ENCODE measurements at regions not wholly inside any gene's neighbourhood (a gene's known extent, or its start where the extent isn't known, plus 50 kb on each side); places are given as distances from the start of the nearest gene placed in this dataset.
A peak's percentile ranks its signal among the peaks of the same experiment; 100 is the strongest.

- no peak for DNase-seq
- H3K36me3 ChIP-seq (ENCODE audit: control insufficient read depth, insufficient read depth, low read length), result no peaks in the 10 kb centered on the region
- peaks cover 0 to 2% of the 10 kb centered on the region in 2 experiments for H3K9me3 ChIP-seq (ENCODE audit: control insufficient read depth in 2 of 2, low read length in 2 of 2)
- no peak overlapping the region for H3K4me3 ChIP-seq (ENCODE audit: low read depth, low read length)
- Mint-ChIP-seq H3K4me1 (peaks cover 0 to 2% (median 0%) of the 10 kb centered on the region in 4 donors), H3K4me3 (no peak overlapping the region), H3K9me3 (peaks cover 0 to 13% (median 4%) of the 10 kb centered on the region in 7 donors), H3K27me3 (no peaks in the 10 kb centered on the region), H3K36me3 (no peaks in the 10 kb centered on the region), H3K27ac (no peak overlapping the region)
- no peak overlapping the region for H3K27ac ChIP-seq (ENCODE audit: insufficient read depth, low read length, poor library complexity, severe bottlenecking)
- no peaks in the 10 kb centered on the region for H3K27me3 ChIP-seq (ENCODE audit: control insufficient read depth, insufficient read depth, low read length)
- H3K4me1 ChIP-seq (ENCODE audit: control insufficient read depth, insufficient read depth, low read length, poor library complexity, severe bottlenecking), result no peaks in the 10 kb centered on the region
- no peak for ATAC-seq (ENCODE audit: low read depth in 2 of 2)
These were observed 326.5 kb downstream of the BCL11A start for GRCh38 chr2:60226943-60227342.

- H3K4me1 Mint-ChIP-seq, result peaks cover 0 to 2% (median 0%) of the 10 kb centered on the region in 4 donors
- H3K27me3 Mint-ChIP-seq, result no peaks in the 10 kb centered on the region
- Histone ChIP-seq H3K4me3 (ENCODE audit: low read depth, low read length) (no peak overlapping the region), H3K27ac (ENCODE audit: insufficient read depth, low read length, poor library complexity, severe bottlenecking) (no peak overlapping the region), H3K4me1 (ENCODE audit: control insufficient read depth, insufficient read depth, low read length, poor library complexity, severe bottlenecking) (no peaks in the 10 kb centered on the region), H3K9me3 (ENCODE audit: control insufficient read depth in 2 of 2, low read length in 2 of 2) (no peaks in the 10 kb centered on the region), H3K27me3 (ENCODE audit: control insufficient read depth, insufficient read depth, low read length) (no peaks in the 10 kb centered on the region), H3K36me3 (ENCODE audit: control insufficient read depth, insufficient read depth, low read length) (no peaks in the 10 kb centered on the region)
- H3K36me3 Mint-ChIP-seq, result no peaks in the 10 kb centered on the region
- no peak overlapping the region for H3K4me3 Mint-ChIP-seq
- H3K27ac Mint-ChIP-seq, result no peak overlapping the region
- DNase-seq (no peak), ATAC-seq (ENCODE audit: low read depth in 2 of 2) (no peak)
- peaks cover 0 to 11% (median 3%) of the 10 kb centered on the region in 7 donors for H3K9me3 Mint-ChIP-seq
These were observed 327.3 kb downstream of the BCL11A start for GRCh38 chr2:60226191-60226590.

DNA sequence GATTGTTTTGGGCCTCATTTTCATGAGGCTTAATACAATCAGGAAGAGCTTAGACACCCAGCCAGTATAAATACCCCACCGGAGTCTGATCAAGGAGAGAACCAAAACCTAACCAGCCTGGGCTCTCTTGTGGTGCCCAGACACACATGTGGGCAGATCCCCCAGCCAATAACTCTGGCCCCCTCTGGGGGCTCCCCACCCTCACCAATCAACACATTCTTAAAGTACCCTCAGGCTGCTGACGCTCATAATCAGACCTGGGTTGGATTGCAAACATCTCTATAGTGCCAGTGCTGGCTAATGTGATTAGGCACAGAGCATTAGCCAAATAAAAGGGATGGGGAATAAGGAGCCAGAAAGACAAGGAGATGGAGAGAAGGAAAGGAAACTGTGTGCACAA, 329.6 kb downstream of the BCL11A start:
- no peak overlapping the region for H3K4me3 Mint-ChIP-seq
- no peak overlapping the region for H3K4me3 ChIP-seq (ENCODE audit: low read depth, low read length)
- DNase-seq, result no peak
- no peak overlapping the region for H3K27ac Mint-ChIP-seq
- no peaks in the 10 kb centered on the region for H3K27me3 ChIP-seq (ENCODE audit: control insufficient read depth, insufficient read depth, low read length)
- no peaks in the 10 kb centered on the region for H3K27me3 Mint-ChIP-seq
- H3K36me3 ChIP-seq (ENCODE audit: control insufficient read depth, insufficient read depth, low read length), result no peaks in the 10 kb centered on the region
- H3K4me1 ChIP-seq (ENCODE audit: control insufficient read depth, insufficient read depth, low read length, poor library complexity, severe bottlenecking), result no peaks in the 10 kb centered on the region
- no peaks in the 10 kb centered on the region for H3K36me3 Mint-ChIP-seq
- H3K27ac ChIP-seq (ENCODE audit: insufficient read depth, low read length, poor library complexity, severe bottlenecking), result no peak overlapping the region
- no peak for ATAC-seq (ENCODE audit: low read depth in 2 of 2)
- H3K9me3 ChIP-seq (ENCODE audit: control insufficient read depth in 2 of 2, low read length in 2 of 2), result no peaks in the 10 kb centered on the region
- peaks cover 0 to 6% (median 2%) of the 10 kb centered on the region in 7 donors for H3K9me3 Mint-ChIP-seq
- H3K4me1 Mint-ChIP-seq, result peaks cover 0 to 2% (median 0%) of the 10 kb centered on the region in 4 donors

DNA sequence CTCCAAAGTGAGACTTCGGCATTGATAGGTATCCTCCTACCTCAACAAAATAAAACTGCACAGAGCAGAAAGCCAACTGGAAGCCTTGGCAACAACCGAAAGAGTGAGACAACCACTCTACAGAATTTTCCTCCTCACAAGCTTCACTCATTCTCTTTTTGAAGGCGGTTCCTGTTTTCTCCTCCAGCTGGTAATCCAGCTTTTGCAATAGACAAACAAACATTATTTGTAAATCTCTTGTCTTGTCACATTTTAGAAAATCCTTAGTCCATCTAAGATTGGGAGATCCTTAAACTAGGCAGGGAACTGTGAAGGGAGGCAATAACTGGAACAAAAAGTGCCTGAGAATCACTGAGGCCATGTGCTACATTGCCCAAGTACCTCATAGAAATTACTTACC, 332.4 kb downstream of the BCL11A start:
- Mint-ChIP-seq H3K27ac (no peak overlapping the region), H3K27me3 (no peaks in the 10 kb centered on the region), H3K4me3 (no peak overlapping the region), H3K9me3 (peaks cover 0 to 4% (median 0%) of the 10 kb centered on the region in 7 donors), H3K36me3 (no peaks in the 10 kb centered on the region), H3K4me1 (no peaks in the 10 kb centered on the region)
- no peaks in the 10 kb centered on the region for H3K9me3 ChIP-seq (ENCODE audit: control insufficient read depth in 2 of 2, low read length in 2 of 2)
- no peak overlapping the region for H3K4me3 ChIP-seq (ENCODE audit: low read depth, low read length)
- no peaks in the 10 kb centered on the region for H3K27me3 ChIP-seq (ENCODE audit: control insufficient read depth, insufficient read depth, low read length)
- H3K4me1 ChIP-seq (ENCODE audit: control insufficient read depth, insufficient read depth, low read length, poor library complexity, severe bottlenecking), result no peaks in the 10 kb centered on the region
- ATAC-seq (ENCODE audit: low read depth in 2 of 2), result no peak
- H3K36me3 ChIP-seq (ENCODE audit: control insufficient read depth, insufficient read depth, low read length), result no peaks in the 10 kb centered on the region
- H3K27ac ChIP-seq (ENCODE audit: insufficient read depth, low read length, poor library complexity, severe bottlenecking), result no peak overlapping the region
- no peak for DNase-seq

DNA sequence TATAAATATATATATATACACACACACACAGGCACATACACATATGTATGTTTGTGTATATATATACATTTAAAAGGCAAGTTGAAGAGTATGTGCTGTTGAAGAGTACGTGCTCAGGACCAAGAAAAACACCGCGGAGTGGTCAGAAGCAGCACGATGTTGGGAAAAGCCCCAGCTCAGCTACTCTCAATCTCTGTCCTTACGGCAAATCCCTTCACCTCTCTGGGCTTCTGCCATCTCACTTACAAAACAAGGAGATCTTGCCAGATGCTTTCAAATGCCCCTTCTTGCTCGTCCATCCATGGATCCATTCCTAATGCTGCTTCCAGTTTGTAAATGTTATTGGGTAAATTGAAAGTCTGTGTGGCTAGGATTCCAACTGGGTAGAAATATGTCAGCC, 333.9 kb downstream of the BCL11A start:
- Mint-ChIP-seq H3K9me3 (peaks cover 0 to 1% (median 0%) of the 10 kb centered on the region in 7 donors), H3K4me1 (no peaks in the 10 kb centered on the region), H3K27me3 (no peaks in the 10 kb centered on the region), H3K4me3 (no peak overlapping the region), H3K36me3 (no peaks in the 10 kb centered on the region), H3K27ac (no peak overlapping the region)
- H3K27ac ChIP-seq (ENCODE audit: insufficient read depth, low read length, poor library complexity, severe bottlenecking), result no peak overlapping the region
- H3K4me1 ChIP-seq (ENCODE audit: control insufficient read depth, insufficient read depth, low read length, poor library complexity, severe bottlenecking), result no peaks in the 10 kb centered on the region
- H3K9me3 ChIP-seq (ENCODE audit: control insufficient read depth in 2 of 2, low read length in 2 of 2), result no peaks in the 10 kb centered on the region
- H3K27me3 ChIP-seq (ENCODE audit: control insufficient read depth, insufficient read depth, low read length), result no peaks in the 10 kb centered on the region
- no peak for ATAC-seq (ENCODE audit: low read depth in 2 of 2)
- no peak for DNase-seq
- H3K4me3 ChIP-seq (ENCODE audit: low read depth, low read length), result no peak overlapping the region
- no peaks in the 10 kb centered on the region for H3K36me3 ChIP-seq (ENCODE audit: control insufficient read depth, insufficient read depth, low read length)

- ATAC-seq (ENCODE audit: low read depth in 2 of 2), result no peak
- Mint-ChIP-seq H3K4me1 (no peaks in the 10 kb centered on the region), H3K27me3 (no peaks in the 10 kb centered on the region), H3K4me3 (no peak overlapping the region), H3K27ac (no peak overlapping the region), H3K36me3 (no peaks in the 10 kb centered on the region), H3K9me3 (peaks cover 0 to 3% (median 0%) of the 10 kb centered on the region in 7 donors)
- H3K4me3 ChIP-seq (ENCODE audit: low read depth, low read length), result no peak overlapping the region
- no peaks in the 10 kb centered on the region for H3K36me3 ChIP-seq (ENCODE audit: control insufficient read depth, insufficient read depth, low read length)
- DNase-seq, result no peak
- no peaks in the 10 kb centered on the region for H3K4me1 ChIP-seq (ENCODE audit: control insufficient read depth, insufficient read depth, low read length, poor library complexity, severe bottlenecking)
- H3K27ac ChIP-seq (ENCODE audit: insufficient read depth, low read length, poor library complexity, severe bottlenecking), result no peak overlapping the region
- no peaks in the 10 kb centered on the region for H3K27me3 ChIP-seq (ENCODE audit: control insufficient read depth, insufficient read depth, low read length)
- no peaks in the 10 kb centered on the region for H3K9me3 ChIP-seq (ENCODE audit: control insufficient read depth in 2 of 2, low read length in 2 of 2)
These were observed 336.9 kb downstream of the BCL11A start for GRCh38 chr2:60216452-60216995.

- DNase-seq (no peak), ATAC-seq (ENCODE audit: low read depth in 2 of 2) (no peak)
- H3K27me3 Mint-ChIP-seq, result no peaks in the 10 kb centered on the region
- no peaks in the 10 kb centered on the region for H3K4me1 Mint-ChIP-seq
- Histone ChIP-seq H3K27ac (ENCODE audit: insufficient read depth, low read length, poor library complexity, severe bottlenecking) (no peak overlapping the region), H3K27me3 (ENCODE audit: control insufficient read depth, insufficient read depth, low read length) (no peaks in the 10 kb centered on the region), H3K9me3 (ENCODE audit: control insufficient read depth in 2 of 2, low read length in 2 of 2) (no peaks in the 10 kb centered on the region), H3K4me3 (ENCODE audit: low read depth, low read length) (no peak overlapping the region), H3K4me1 (ENCODE audit: control insufficient read depth, insufficient read depth, low read length, poor library complexity, severe bottlenecking) (no peaks in the 10 kb centered on the region), H3K36me3 (ENCODE audit: control insufficient read depth, insufficient read depth, low read length) (no peaks in the 10 kb centered on the region)
- no peak overlapping the region for H3K4me3 Mint-ChIP-seq
- H3K27ac Mint-ChIP-seq, result peak overlapping the region in 1 of 3 donors; percentile 34
- peaks cover 0 to 3% (median 0%) of the 10 kb centered on the region in 7 donors for H3K9me3 Mint-ChIP-seq
- no peaks in the 10 kb centered on the region for H3K36me3 Mint-ChIP-seq
These were observed 338.0 kb downstream of the BCL11A start for GRCh38 chr2:60215386-60215901.

GRCh38 chr2:60214626-60214875, 338.9 kb downstream of the BCL11A start:
- H3K9me3 Mint-ChIP-seq, result peaks cover 0 to 3% (median 0%) of the 10 kb centered on the region in 7 donors

More at GRCh38 chr2:60214626-60214875, 338.9 kb downstream of the BCL11A start:
- Histone ChIP-seq H3K36me3 (ENCODE audit: control insufficient read depth, insufficient read depth, low read length) (no peaks in the 10 kb centered on the region), H3K9me3 (ENCODE audit: control insufficient read depth in 2 of 2, low read length in 2 of 2) (no peaks in the 10 kb centered on the region), H3K4me1 (ENCODE audit: control insufficient read depth, insufficient read depth, low read length, poor library complexity, severe bottlenecking) (no peaks in the 10 kb centered on the region), H3K4me3 (ENCODE audit: low read depth, low read length) (no peak overlapping the region), H3K27me3 (ENCODE audit: control insufficient read depth, insufficient read depth, low read length) (no peaks in the 10 kb centered on the region), H3K27ac (ENCODE audit: insufficient read depth, low read length, poor library complexity, severe bottlenecking) (no peak overlapping the region)
- DNase-seq (no peak), ATAC-seq (ENCODE audit: low read depth in 2 of 2) (no peak)
- Mint-ChIP-seq H3K4me1 (no peaks in the 10 kb centered on the region), H3K27me3 (no peaks in the 10 kb centered on the region), H3K4me3 (no peak overlapping the region), H3K27ac (no peak overlapping the region), H3K36me3 (no peaks in the 10 kb centered on the region)

Data from CD4-positive, CD25-positive, alpha-beta regulatory T cell (primary cell).